ENCODE measurements at regions not wholly inside any gene's neighbourhood (a gene's known extent, or its start where the extent isn't known, plus 50 kb on each side); places are given as distances from the start of the nearest gene placed in this dataset.
A peak's percentile ranks its signal among the peaks of the same experiment; 100 is the strongest.

DNA sequence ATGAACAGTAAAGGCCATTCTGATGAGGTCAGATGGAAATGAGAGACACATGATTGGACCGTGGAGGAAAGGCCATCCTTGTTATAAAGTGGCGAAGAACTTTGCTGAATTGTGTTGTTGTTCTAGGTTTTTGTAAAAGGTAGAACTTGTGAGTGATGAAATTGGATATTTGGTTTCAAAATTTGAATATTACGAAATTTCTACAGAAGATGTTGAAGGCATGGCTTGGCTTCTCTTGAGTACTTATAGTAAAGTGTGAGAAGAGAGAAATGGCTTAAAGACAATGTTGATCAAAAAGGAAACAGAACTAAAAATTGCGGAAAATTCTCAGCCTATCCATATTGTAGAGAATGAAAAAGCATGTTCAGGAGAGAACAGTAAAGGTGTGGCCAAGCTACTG lies 166.6 kb upstream of the S1PR3 start:
- intact Hi-C loops (cut with micrococcal nuclease) = no loop called here
- TF ChIP-seq CTCF (IDR thresholded peaks at IDR 0.05; ENCODE audit: borderline replicate concordance) = no peak
- H3K27me3 ChIP-seq (ENCODE audit: low read depth) = peaks cover 8% of the 10 kb centered on the region
- DNase-seq = no peak
- peaks cover 29% of the 10 kb centered on the region for H3K4me1 ChIP-seq
- H3K4me3 ChIP-seq = no peak overlapping the region
- no peak overlapping the region for H3K27ac ChIP-seq (replicated peaks)
- H3K9me3 ChIP-seq (replicated peaks) = peaks cover 22% of the 10 kb centered on the region
- no peaks in the 10 kb centered on the region for H3K36me3 ChIP-seq

DNA sequence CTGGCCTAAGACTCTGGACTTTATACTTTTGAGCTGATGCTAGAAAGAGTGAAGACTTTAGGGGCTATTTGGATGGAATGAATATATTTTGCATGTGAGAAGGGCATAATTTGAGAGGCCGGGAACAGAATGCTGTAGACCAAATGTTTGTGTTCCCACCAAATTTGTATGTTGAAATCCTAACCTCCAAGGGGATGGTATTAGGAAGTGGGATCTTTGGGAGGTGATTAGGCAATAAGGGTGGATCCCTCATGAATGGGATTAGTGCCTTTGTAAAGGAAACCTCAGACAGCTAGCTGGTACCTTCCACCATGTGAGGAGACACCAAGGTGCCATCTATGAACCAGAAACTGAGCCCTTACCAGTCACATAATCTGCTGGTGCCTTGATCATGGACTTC lies 165.1 kb upstream of the S1PR3 start:
- H3K4me3 ChIP-seq = no peak overlapping the region
- peaks cover 12% of the 10 kb centered on the region for H3K9me3 ChIP-seq (replicated peaks)
- peaks cover 8% of the 10 kb centered on the region for H3K27me3 ChIP-seq (ENCODE audit: low read depth)
- intact Hi-C loops (cut with micrococcal nuclease) = no loop called here
- peak overlapping the region; percentile 36 for H3K27ac ChIP-seq (replicated peaks)
- no peak for TF ChIP-seq CTCF (IDR thresholded peaks at IDR 0.05; ENCODE audit: borderline replicate concordance)
- no peak for DNase-seq
- peaks cover 28% of the 10 kb centered on the region for H3K4me1 ChIP-seq
- H3K36me3 ChIP-seq = no peaks in the 10 kb centered on the region

- no peak for TF ChIP-seq CTCF (IDR thresholded peaks at IDR 0.05; ENCODE audit: borderline replicate concordance)
- no peak for DNase-seq
- H3K27ac ChIP-seq (replicated peaks) = peak overlapping the region; percentile 36
- H3K9me3 ChIP-seq (replicated peaks) = peaks cover 7% of the 10 kb centered on the region
- peaks cover 32% of the 10 kb centered on the region for H3K4me1 ChIP-seq
- H3K4me3 ChIP-seq = no peak overlapping the region
- H3K36me3 ChIP-seq = no peaks in the 10 kb centered on the region
- peaks cover 8% of the 10 kb centered on the region for H3K27me3 ChIP-seq (ENCODE audit: low read depth)
- intact Hi-C loops (cut with micrococcal nuclease) = no loop called here
These were observed 164.5 kb upstream of the S1PR3 start for GRCh38 chr9:88826771-88827181.

GRCh38 chr9:88828018-88828417 lies 163.2 kb upstream of the S1PR3 start:
- Histone ChIP-seq H3K4me3 (peak overlapping the region; percentile 1), H3K9me3 (replicated peaks) (peaks cover 5% of the 10 kb centered on the region), H3K36me3 (no peaks in the 10 kb centered on the region), H3K27ac (replicated peaks) (peak overlapping the region; percentile 75), H3K27me3 (ENCODE audit: low read depth) (peaks cover 8% of the 10 kb centered on the region), H3K4me1 (peaks cover 41% of the 10 kb centered on the region)
- TF ChIP-seq CTCF (IDR thresholded peaks at IDR 0.05; ENCODE audit: borderline replicate concordance) = no peak
- intact Hi-C loops (cut with micrococcal nuclease) = no loop called here
- DNase-seq = no peak

GRCh38 chr9:88828492-88828974 lies 162.7 kb upstream of the S1PR3 start:
- no peaks in the 10 kb centered on the region for H3K36me3 ChIP-seq
- H3K4me3 ChIP-seq = no peak overlapping the region
- H3K4me1 ChIP-seq = peaks cover 41% of the 10 kb centered on the region
- peak overlapping the region; percentile 75 for H3K27ac ChIP-seq (replicated peaks)
- intact Hi-C loops (cut with micrococcal nuclease) = no loop called here
- no peak for TF ChIP-seq CTCF (IDR thresholded peaks at IDR 0.05; ENCODE audit: borderline replicate concordance)
- no peak for DNase-seq
- peaks cover 8% of the 10 kb centered on the region for H3K27me3 ChIP-seq (ENCODE audit: low read depth)
- peaks cover 5% of the 10 kb centered on the region for H3K9me3 ChIP-seq (replicated peaks)
